Hindlimb muscle (tissue), 1 donor: ENCODE measurements at regions not wholly inside any gene's neighbourhood (a gene's known extent, or its start where the extent isn't known, plus 50 kb on each side); places are given as distances from the start of the nearest gene placed in this dataset.

ENCODE experiments used
- DNase-seq: peaks from one replicate; pipeline ENCODE4 v3.0.0-alpha.2; 2013

GRCh38 chr7:148950806-148951205 lies 66.7 kb upstream of the EZH2 start:
- no peak for DNase-seq

GRCh38 chr7:148944935-148945934 lies 61.1 kb upstream of the EZH2 start:
- DNase-seq, result no peak

GRCh38 chr7:148941598-148942275 lies 57.6 kb upstream of the EZH2 start:
- DNase-seq, result peak; percentile 73

- peak; percentile 88 for DNase-seq
Measured at GRCh38 chr7:148940702-148941597, 56.9 kb upstream of the EZH2 start.

- DNase-seq, result no peak
Measured at GRCh38 chr7:148939128-148939755, 55.2 kb upstream of the EZH2 start.

- DNase-seq, result no peak
Measured at GRCh38 chr7:148935451-148935850, 51.4 kb upstream of the EZH2 start.
